SK-N-MC (cell line): ENCODE measurements at regions not wholly inside any gene's neighbourhood (a gene's known extent, or its start where the extent isn't known, plus 50 kb on each side); places are given as distances from the start of the nearest gene placed in this dataset.

Experiments used
- EZH2 ChIP-seq: fragments of 200-600 bp; sonication (generic); IDR thresholded peaks from one replicate; pipeline ENCODE4 v1.6.1; 2017; ENCODE audit warnings: antibody characterized with exemption
- FOXP2 ChIP-seq: optimal IDR thresholded peaks from 2 replicates; pipeline ENCODE3; 2011; ENCODE audit warnings: mild to moderate bottlenecking, moderate library complexity; ENCODE audit not compliant: insufficient read depth; ENCODE audit errors: extremely low read length, control extremely low read depth
- POLR2AphosphoS5 ChIP-seq: IDR thresholded peaks from 2 replicates; pipeline ENCODE4 v1.6.1; 2012; ENCODE audit warnings: mild to moderate bottlenecking, low read depth, low read length, borderline replicate concordance

GRCh38 chr6:79775222-79775621 is 144.1 kb downstream of the SH3BGRL2 start:
- no peak for TF ChIP-seq POLR2AphosphoS5
- TF ChIP-seq EZH2 = no peak
- no peak for TF ChIP-seq FOXP2
